Left lobe of liver (tissue), 2 donors: ENCODE measurements at regions not wholly inside any gene's neighbourhood (a gene's known extent, or its start where the extent isn't known, plus 50 kb on each side); places are given as distances from the start of the nearest gene placed in this dataset.
"Not testable (repeated sequence)": the region's sequence is repeated elsewhere in the genome, so short reads cannot be mapped to it uniquely, and the experiment has no call there.

Experiments
- ATAC-seq: fragments of 200-7000 bp; cut with Tn5 transposase; one replicate; pipeline ENCODE4 v1.9.1; 2020; ENCODE audit warnings: mild to moderate bottlenecking, moderate library complexity
- DNase-seq: peaks from one replicate; pipeline ENCODE4 v3.0.0-alpha.2; 2020; ENCODE audit warnings: low spot score
- donor health status: DM: no; HTN: no; CAD: no; lungs with moderate emphysema.
- donor health status: DM: no; HTN: yes; CAD: no.

GRCh38 chr16:87007907-87008306 lies 309.3 kb downstream of the C16orf95 start:
- no peak for DNase-seq
- ATAC-seq, result no peak

DNA sequence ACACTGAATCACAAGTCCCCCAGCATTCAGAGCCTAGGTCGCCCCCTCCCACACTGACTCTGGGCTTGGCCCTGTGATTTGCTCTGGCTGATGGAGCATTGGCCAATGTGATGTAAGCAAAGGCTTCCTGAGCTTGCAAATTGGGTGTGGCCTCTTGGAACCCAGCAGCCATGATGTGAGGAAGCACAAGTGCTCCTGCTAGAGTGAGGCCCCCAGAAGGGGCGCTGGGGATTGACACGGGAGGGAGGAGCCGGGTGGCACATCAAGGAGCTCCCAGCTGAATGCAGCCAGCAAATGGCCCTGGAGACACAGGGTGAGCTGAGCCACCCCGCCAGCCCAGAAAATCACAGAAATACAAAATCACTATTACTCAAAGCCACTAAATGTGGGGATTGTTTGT lies 308.5 kb downstream of the C16orf95 start:
- no peak for DNase-seq

DNA sequence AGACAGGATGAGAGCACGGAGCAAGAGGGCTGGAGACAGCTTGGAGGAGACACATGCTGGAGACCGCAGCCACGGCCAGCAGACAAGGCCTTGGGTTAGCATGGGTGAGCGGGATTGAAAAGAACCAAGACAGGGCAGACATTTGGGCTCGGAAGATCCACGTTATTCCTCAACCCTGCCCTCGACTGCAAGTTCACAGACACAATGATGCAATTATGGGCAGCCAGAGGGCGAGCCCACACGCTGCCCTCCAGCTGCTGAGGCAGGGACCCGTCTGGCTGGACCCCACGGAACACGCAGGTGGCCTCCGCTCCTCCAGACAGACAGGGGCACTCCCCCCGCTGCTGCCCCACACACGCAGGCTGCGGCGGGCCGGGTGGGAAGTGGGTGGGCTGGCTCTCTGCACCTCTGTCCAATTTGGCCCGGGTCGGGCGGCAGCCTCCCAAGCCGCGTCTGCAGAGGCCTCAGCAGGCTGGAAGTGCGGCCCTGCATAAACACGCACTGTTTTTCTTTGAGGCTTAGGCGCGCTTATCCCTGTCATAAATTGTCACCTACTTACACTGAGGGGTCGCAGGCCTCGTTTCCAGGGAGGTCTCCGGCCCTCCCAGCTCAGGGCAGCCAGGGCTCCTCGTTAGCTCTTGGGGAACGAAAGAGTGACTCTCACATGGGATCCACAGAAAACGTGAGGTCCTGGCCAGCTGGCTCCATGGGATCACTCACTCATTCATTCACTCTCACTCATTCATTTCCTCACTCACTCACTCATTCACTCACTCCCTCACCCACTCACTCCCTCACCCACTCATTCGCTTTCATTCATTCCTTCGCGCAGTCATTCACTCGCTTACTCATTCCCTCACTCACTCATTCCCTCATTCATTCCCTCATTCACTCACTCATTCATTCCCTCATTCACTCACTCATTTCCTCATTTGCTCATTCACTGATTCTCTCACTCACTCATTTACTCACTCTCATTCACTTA lies 303.9 kb downstream of the C16orf95 start:
- no peak for ATAC-seq

More for the DNA sequence above, 308.5 kb downstream of the C16orf95 start:
- no peak for ATAC-seq

GRCh38 chr16:87014112-87014511 lies 303.1 kb downstream of the C16orf95 start:
- DNase-seq (no peak), ATAC-seq (no peak)

More for the DNA sequence above, 303.9 kb downstream of the C16orf95 start:
- no peak for DNase-seq

GRCh38 chr16:87015021-87015420 lies 302.2 kb downstream of the C16orf95 start:
- ATAC-seq, result no peak
- DNase-seq, result no peak

- DNase-seq, result no peak
- ATAC-seq, result no peak
Measured at GRCh38 chr16:87016046-87017035, 300.9 kb downstream of the C16orf95 start.

- no peak for DNase-seq
Measured at GRCh38 chr16:87017371-87018012, 299.7 kb downstream of the C16orf95 start.

GRCh38 chr16:87025676-87026075 lies 291.5 kb downstream of the C16orf95 start:
- ATAC-seq (no peak), DNase-seq (no peak)

More at GRCh38 chr16:87017371-87018012, 299.7 kb downstream of the C16orf95 start:
- ATAC-seq, result no peak

GRCh38 chr16:87027056-87027616 lies 290.1 kb downstream of the C16orf95 start:
- ATAC-seq, result no peak
- no peak for DNase-seq

DNA sequence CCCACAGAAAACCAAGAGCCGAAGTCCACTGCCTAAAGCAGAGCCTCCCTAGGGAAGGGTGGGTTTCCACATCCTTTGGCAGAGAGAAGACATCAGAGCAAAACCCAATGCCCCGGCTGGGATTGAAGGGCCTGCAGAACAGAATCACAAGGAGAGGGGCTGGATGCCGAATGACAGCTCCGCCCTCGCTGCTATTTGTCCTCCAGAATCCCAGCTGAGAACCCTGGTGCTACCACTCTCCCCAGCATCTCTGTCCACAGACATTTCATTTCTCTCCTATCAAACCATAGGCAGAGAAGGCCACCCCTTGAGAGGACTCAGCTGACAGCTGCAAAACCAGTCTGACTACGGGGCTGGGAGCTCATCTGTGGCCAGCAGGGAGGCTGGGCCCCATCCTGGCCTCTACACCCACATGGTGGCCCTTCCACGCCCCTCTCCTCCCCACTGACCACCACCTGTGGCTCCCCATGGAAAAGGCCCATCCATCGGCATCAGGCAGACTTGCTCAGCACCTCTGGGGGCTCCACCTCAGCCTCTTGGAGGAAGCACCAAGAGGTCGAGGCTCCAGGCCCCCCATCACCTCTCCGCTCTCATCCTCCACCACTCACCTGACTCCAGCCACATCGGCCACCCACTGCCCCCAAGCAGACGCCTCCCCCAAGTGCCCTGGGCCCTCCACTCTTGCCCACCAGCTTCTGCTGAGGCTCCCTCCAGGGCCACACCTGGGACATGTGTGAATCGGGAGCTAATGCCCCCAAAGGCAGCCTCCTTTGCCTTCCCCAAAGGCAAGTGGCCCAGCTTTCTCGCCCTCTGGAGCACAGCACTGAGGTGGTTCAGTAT lies 288.5 kb downstream of the C16orf95 start:
- DNase-seq (no peak), ATAC-seq (no peak)

DNA sequence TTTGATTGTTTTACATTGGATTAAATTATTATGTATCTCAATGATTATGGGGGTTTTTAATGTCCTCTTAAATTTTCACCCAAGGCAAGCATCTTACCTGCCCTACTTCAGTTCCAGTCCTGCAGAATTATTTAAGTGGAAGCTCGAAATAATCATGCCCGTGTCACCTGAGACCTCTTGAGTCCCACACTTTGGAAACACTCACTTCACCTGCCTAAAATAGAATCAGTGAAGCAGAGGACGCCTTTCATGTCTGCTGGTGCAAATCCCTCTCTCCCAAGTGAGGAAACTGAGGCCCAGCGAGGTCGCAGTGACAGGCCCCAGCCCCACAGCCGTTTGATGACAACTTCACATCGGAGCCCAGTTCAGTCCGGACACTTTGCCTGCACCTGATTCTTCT lies 284.6 kb downstream of the C16orf95 start:
- DNase-seq, result no peak
- ATAC-seq, result no peak

- ATAC-seq, result no peak
Measured at GRCh38 chr16:87033021-87033471, 284.1 kb downstream of the C16orf95 start.

DNA sequence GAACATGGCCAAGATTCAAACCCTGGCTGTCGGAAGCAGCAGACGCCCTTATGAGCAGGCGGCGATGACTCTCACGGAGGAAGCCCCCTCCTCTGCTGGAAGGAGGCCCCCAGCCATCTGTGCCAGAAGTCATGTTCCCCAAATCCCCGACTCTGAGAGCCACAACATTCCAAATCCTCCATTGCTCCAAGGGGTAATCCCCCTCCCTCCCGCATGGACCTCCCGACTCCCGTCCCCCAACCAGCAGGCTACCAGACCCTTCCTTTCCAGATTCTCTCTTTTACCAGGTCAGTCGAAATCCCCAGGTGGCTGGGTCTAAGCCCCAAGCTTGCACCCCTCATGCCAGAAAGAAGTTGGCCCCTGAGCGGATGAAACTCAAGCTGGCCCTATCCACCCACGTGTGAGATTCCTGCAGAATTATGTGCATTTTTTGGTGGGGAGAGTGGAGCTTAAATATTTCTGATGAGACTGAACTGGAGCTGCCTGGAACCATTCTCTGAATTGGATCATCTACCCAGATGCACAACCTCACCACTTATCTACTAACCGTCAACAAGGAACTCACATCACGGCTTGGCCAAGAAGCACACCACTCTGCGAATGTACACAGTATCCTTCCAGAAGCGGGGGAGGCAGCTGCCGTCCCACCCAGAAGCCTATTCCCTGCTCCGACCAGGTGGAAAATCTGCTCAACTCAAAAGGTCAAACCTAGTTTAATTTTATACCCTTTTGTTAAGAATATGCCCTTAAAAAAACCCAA lies 283.5 kb downstream of the C16orf95 start:
- ATAC-seq (no peak), DNase-seq (no peak)

More at GRCh38 chr16:87033021-87033471, 284.1 kb downstream of the C16orf95 start:
- DNase-seq, result no peak

- DNase-seq, result no peak
- ATAC-seq, result no peak
Measured at GRCh38 chr16:87034317-87034716, 282.9 kb downstream of the C16orf95 start.

- DNase-seq, result no peak
- ATAC-seq, result no peak
Measured at GRCh38 chr16:87035053-87035452, 282.1 kb downstream of the C16orf95 start.

DNA sequence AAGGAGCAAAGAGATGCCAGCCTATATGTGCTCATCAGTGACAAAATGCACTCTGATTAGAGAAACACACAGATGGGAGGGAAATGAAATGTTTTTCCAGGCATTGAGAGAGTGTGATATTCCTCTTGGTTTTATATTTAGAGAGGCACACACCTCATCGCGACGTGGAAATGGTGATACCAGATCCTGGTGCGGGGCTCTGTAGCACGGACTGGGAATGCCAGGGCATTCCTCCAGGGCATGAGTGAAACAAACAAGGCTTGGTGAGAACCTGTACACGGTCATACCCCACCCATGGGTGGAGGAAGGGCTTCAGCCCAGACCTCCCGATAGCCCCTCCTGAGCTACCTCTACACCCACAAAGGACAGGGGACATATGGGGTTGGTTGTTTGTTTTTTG lies 280.2 kb downstream of the C16orf95 start:
- ATAC-seq, result no peak
- no peak for DNase-seq

GRCh38 chr16:87038528-87038927 lies 278.7 kb downstream of the C16orf95 start:
- DNase-seq, ATAC-seq: not testable (repeated sequence)
